ENCODE measurements at regions not wholly inside any gene's neighbourhood (a gene's known extent, or its start where the extent isn't known, plus 50 kb on each side); places are given as distances from the start of the nearest gene placed in this dataset.
A peak's percentile ranks its signal among the peaks of the same experiment; 100 is the strongest.

DNA sequence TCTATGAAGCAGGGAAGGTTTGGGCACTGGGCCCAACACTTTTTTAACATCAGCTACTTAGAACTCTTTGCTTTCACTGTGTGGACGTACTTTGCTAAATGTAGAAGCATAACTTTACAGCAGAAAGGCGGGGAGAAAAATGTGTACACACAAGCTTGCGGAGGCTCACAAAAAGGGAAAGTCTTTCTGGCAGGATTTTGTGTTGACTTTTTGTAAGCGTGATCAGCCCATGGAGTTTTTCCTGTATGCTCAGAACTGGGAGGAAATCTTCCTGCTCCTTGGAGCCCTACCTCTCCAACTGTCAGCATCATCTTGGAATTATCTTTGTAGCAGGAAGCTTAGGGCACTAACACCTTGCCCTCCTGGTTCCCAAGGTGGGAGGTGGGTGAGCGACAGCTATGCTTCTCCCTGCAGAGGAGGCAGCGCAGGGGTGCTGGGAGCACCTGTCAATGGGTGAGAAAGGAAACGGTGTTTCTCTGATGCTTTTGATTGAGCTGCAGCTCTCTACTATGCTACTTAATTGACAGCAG lies 321.9 kb downstream of the GADD45G start:
- Histone ChIP-seq H3K27me3 (no peaks in the 10 kb centered on the region), H3K4me3 (no peak overlapping the region), H3K36me3 (no peaks in the 10 kb centered on the region), H3K9me3 (ENCODE audit: low read depth) (no peaks in the 10 kb centered on the region), H3K4me1 (ENCODE audit: low read depth) (peaks cover 43% of the 10 kb centered on the region), H3K27ac (no peak overlapping the region)
- TF ChIP-seq CTCF (IDR thresholded peaks at IDR 0.05; ENCODE audit: low read depth, low read length) = no peak
- DNase-seq (ENCODE audit: low read depth in 1 of 2, low spot score in 1 of 2) = no peak

DNA sequence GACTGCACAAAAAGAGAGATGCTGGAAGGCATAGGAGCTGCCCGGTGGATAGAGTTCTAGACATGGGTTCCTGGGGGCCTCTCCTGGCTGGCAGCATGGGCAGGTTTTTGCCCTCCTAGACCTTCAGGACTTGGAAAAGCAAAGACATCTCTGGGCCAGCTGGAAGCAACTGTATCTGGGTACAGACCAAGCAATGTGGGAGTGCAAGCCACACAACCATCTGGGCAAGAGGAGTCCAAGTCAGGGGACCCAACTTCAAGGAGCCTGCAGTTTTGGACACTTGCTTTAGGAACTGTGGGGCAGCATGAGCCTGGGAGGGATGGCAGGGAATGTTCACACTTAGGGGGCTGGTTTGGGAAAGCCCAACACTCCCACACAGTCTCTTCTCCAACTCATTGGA lies 323.3 kb downstream of the GADD45G start:
- Histone ChIP-seq H3K4me3 (no peak overlapping the region), H3K9me3 (ENCODE audit: low read depth) (no peaks in the 10 kb centered on the region), H3K4me1 (ENCODE audit: low read depth) (peaks cover 31% of the 10 kb centered on the region), H3K36me3 (no peaks in the 10 kb centered on the region), H3K27ac (no peak overlapping the region), H3K27me3 (no peaks in the 10 kb centered on the region)
- TF ChIP-seq CTCF (IDR thresholded peaks at IDR 0.05; ENCODE audit: low read depth, low read length) = no peak
- no peak for DNase-seq (ENCODE audit: low read depth in 1 of 2, low spot score in 1 of 2)

GRCh38 chr9:89928521-89929275 lies 323.9 kb downstream of the GADD45G start:
- Histone ChIP-seq H3K27ac (no peak overlapping the region), H3K4me3 (no peak overlapping the region), H3K36me3 (no peaks in the 10 kb centered on the region), H3K9me3 (ENCODE audit: low read depth) (no peaks in the 10 kb centered on the region), H3K4me1 (ENCODE audit: low read depth) (peaks cover 25% of the 10 kb centered on the region), H3K27me3 (no peaks in the 10 kb centered on the region)
- DNase-seq (ENCODE audit: low read depth in 1 of 2, low spot score in 1 of 2) = no peak
- TF ChIP-seq CTCF (IDR thresholded peaks at IDR 0.05; ENCODE audit: low read depth, low read length) = no peak

GRCh38 chr9:89929315-89929672 lies 324.5 kb downstream of the GADD45G start:
- Histone ChIP-seq H3K27me3 (no peaks in the 10 kb centered on the region), H3K27ac (no peak overlapping the region), H3K9me3 (ENCODE audit: low read depth) (no peaks in the 10 kb centered on the region), H3K4me1 (ENCODE audit: low read depth) (peaks cover 21% of the 10 kb centered on the region), H3K4me3 (no peak overlapping the region), H3K36me3 (no peaks in the 10 kb centered on the region)
- TF ChIP-seq CTCF (IDR thresholded peaks at IDR 0.05; ENCODE audit: low read depth, low read length) = no peak
- DNase-seq (ENCODE audit: low read depth in 1 of 2, low spot score in 1 of 2) = no peak

- Histone ChIP-seq H3K4me1 (ENCODE audit: low read depth) (peaks cover 19% of the 10 kb centered on the region), H3K27ac (no peak overlapping the region), H3K27me3 (no peaks in the 10 kb centered on the region), H3K4me3 (no peak overlapping the region), H3K9me3 (ENCODE audit: low read depth) (no peaks in the 10 kb centered on the region), H3K36me3 (no peaks in the 10 kb centered on the region)
- TF ChIP-seq CTCF (IDR thresholded peaks at IDR 0.05; ENCODE audit: low read depth, low read length) = no peak
- DNase-seq (ENCODE audit: low read depth in 1 of 2, low spot score in 1 of 2) = peak; percentile 15 to 41
Observed at GRCh38 chr9:89929673-89930480, 325.1 kb downstream of the GADD45G start.

All from cardiac muscle cell (in vitro differentiated cells and primary cell).